IMR-90 (cell line): ENCODE measurements at regions not wholly inside any gene's neighbourhood (a gene's known extent, or its start where the extent isn't known, plus 50 kb on each side); places are given as distances from the start of the nearest gene placed in this dataset.
"Not testable (repeated sequence)": the region's sequence is repeated elsewhere in the genome, so short reads cannot be mapped to it uniquely, and the experiment has no call there.

Experiments
- ATAC-seq: fragments of 200-7000 bp; cut with Tn5 transposase; 2 replicates; pipeline ENCODE4 v1.9.1; 2020; ENCODE audit warnings: low read depth, mild to moderate bottlenecking, moderate library complexity
- BruUV-seq: library from RNA; stranded (reverse); fragments of 400-500 nt; replicated peaks from 2 replicates; lab custom pipeline; 2021; lab: Mats Ljungman, UMichigan
- CTCF ChIA-PET: fragments of 300-600 bp; formaldehyde crosslinking; extraction: SDS; loops from one replicate; lab custom pipeline; 2021; ENCODE audit warnings: antibody characterized with exemption; lab: Yijun Ruan, JAX
- POLR2A ChIA-PET: fragments of 300-600 bp; sonication (Branson Sonifier 250); formaldehyde crosslinking; loops from one replicate; lab custom pipeline; 2022; ENCODE audit warnings: antibody characterized with exemption; ENCODE audit not compliant: unreplicated experiment; lab: Charles Lee
- DNase-seq: peaks from one replicate; pipeline ENCODE4 v3.0.0; 2013
- H2AFZ ChIP-seq: replicated peaks from 2 replicates; pipeline ENCODE3; 2013; ENCODE audit warnings: low read length, mild to moderate bottlenecking; ENCODE audit not compliant: poor library complexity
- H2AK5ac ChIP-seq: 2 replicates; pipeline ENCODE4 v1.6.1; 2013; ENCODE audit warnings: low read depth, low read length, inconsistent platforms
- H2AK9ac ChIP-seq: replicated peaks from 2 replicates; pipeline ENCODE3; 2013; ENCODE audit warnings: mild to moderate bottlenecking, low read depth, low read length, moderate library complexity; ENCODE audit not compliant: poor library complexity
- H2BK120ac ChIP-seq: 2 replicates; pipeline ENCODE4 v1.6.1; 2013; ENCODE audit warnings: low read depth, low read length, inconsistent platforms
- H2BK15ac ChIP-seq: 3 replicates; pipeline ENCODE4 v1.6.1; 2013; ENCODE audit warnings: low read depth, low read length, inconsistent platforms
- H2BK20ac ChIP-seq: 2 replicates; pipeline ENCODE4 v1.6.1; 2013; ENCODE audit warnings: low read depth, mild to moderate bottlenecking, inconsistent platforms, low read length, moderate library complexity
- H2BK5ac ChIP-seq: 2 replicates; pipeline ENCODE4 v1.6.1; 2013; ENCODE audit warnings: mild to moderate bottlenecking, low read depth, low read length, inconsistent platforms; ENCODE audit not compliant: poor library complexity, severe bottlenecking
- H3K14ac ChIP-seq: replicated peaks from 2 replicates; pipeline ENCODE4 v1.6.1; 2013; ENCODE audit warnings: low read depth, low read length, inconsistent platforms
- H3K18ac ChIP-seq: 2 replicates; pipeline ENCODE4 v1.6.1; 2013; ENCODE audit warnings: low read depth, low read length, control low read depth
- H3K23ac ChIP-seq: 2 replicates; pipeline ENCODE4 v1.6.1; 2013; ENCODE audit warnings: low read depth, low read length, inconsistent platforms
- H3K27ac ChIP-seq: 2 replicates; pipeline ENCODE4 v1.5.1; 2013; ENCODE audit warnings: mild to moderate bottlenecking, control low read depth, low read length; ENCODE audit not compliant: insufficient read depth
- H3K27me3 ChIP-seq: 2 replicates; pipeline ENCODE4 v1.6.1; 2013; ENCODE audit warnings: low read length; ENCODE audit not compliant: control insufficient read depth, insufficient read depth
- H3K36me3 ChIP-seq: 2 replicates; pipeline ENCODE4 v1.6.1; 2013; ENCODE audit warnings: low read length, mixed read lengths; ENCODE audit not compliant: control insufficient read depth, insufficient read depth
- H3K4ac ChIP-seq: 2 replicates; pipeline ENCODE4 v1.6.1; 2013; ENCODE audit warnings: low read depth, low read length, inconsistent platforms
- H3K4me1 ChIP-seq: 2 replicates; pipeline ENCODE4 v1.6.1; 2013; ENCODE audit warnings: low read length, mixed read lengths; ENCODE audit not compliant: control insufficient read depth, insufficient read depth
- H3K4me2 ChIP-seq: 2 replicates; pipeline ENCODE4 v1.6.1; 2013; ENCODE audit warnings: low read depth, mild to moderate bottlenecking, control low read depth, low read length, moderate library complexity
- H3K4me3 ChIP-seq: 2 replicates; pipeline ENCODE4 v1.5.1; 2013; ENCODE audit warnings: low read depth, mild to moderate bottlenecking, control low read depth, low read length, moderate library complexity; ENCODE audit not compliant: insufficient read depth
- H3K56ac ChIP-seq: 2 replicates; pipeline ENCODE4 v1.6.1; 2013; ENCODE audit warnings: low read length, inconsistent platforms; ENCODE audit not compliant: insufficient read depth; ENCODE audit errors: extremely low read depth
- H3K79me1 ChIP-seq, 2 experiments: 2 replicates each; pipeline ENCODE4 v1.6.1; 2013; ENCODE audit warnings: low read length in 2 of 2, inconsistent platforms in 1 of 2, low read depth in 1 of 2
- H3K9ac ChIP-seq: 2 replicates; pipeline ENCODE4 v1.6.1; 2013; ENCODE audit warnings: low read depth, low read length, control low read depth
- H3K9me1 ChIP-seq: 2 replicates; pipeline ENCODE4 v1.6.1; 2013; ENCODE audit warnings: low read length, inconsistent platforms; ENCODE audit not compliant: insufficient read depth
- H3K9me3 ChIP-seq: 2 replicates; pipeline ENCODE4 v1.6.1; 2013; ENCODE audit warnings: low read length; ENCODE audit not compliant: control insufficient read depth, insufficient read depth
- H4K20me1 ChIP-seq: 2 replicates; pipeline ENCODE4 v1.6.1; 2013; ENCODE audit warnings: low read length, inconsistent platforms; ENCODE audit not compliant: insufficient read depth
- H4K5ac ChIP-seq: 2 replicates; pipeline ENCODE4 v1.6.1; 2013; ENCODE audit warnings: mild to moderate bottlenecking, low read depth, low read length, control low read depth
- H4K8ac ChIP-seq, 2 experiments: 2 replicates each; pipeline ENCODE4 v1.6.1; 2013; ENCODE audit warnings: low read depth in 2 of 2, low read length in 2 of 2, control low read depth in 1 of 2, inconsistent platforms in 1 of 2
- H4K91ac ChIP-seq: 2 replicates; pipeline ENCODE4 v1.6.1; 2013; ENCODE audit warnings: low read depth, low read length, inconsistent platforms; ENCODE audit not compliant: insufficient read depth
- WGBS, 2 experiments: methylation state at CpG; one replicate each; pipeline versions ENCODE4 v1.1.5 to v1.1.7; 2013; ENCODE audit warnings: missing lambda C conversion rate in 2 of 2; ENCODE audit not compliant: insufficient read length in 1 of 2; ENCODE audit errors: extremely low coverage in 2 of 2; 5-methylcytosine and 5-hydroxymethylcytosine counted together
- dilution Hi-C: fragments of 300-500 bp; cut with HindIII; formaldehyde crosslinking; loops from one replicate; pipeline ENCODE4 v1.14.3; 2018; ENCODE audit warnings: low sequenced_read_pairs; ENCODE audit not compliant: unreplicated experiment
- in situ Hi-C: fragments of 300-500 bp; cut with MboI; formaldehyde crosslinking; loops from 3 replicates; pipeline ENCODE4 v1.14.3; 2019; ENCODE audit warnings: low sequenced_read_pairs, inconsistent platforms, mixed read lengths
- intact Hi-C: fragments of 100-400 bp; cut with micrococcal nuclease; formaldehyde crosslinking; loops from 2 replicates; pipeline ENCODE4 v1.10.0; 2022

- in situ Hi-C loops, CTCF ChIA-PET, H4K91ac ChIP-seq: not testable (repeated sequence)
These were observed 117.4 kb upstream of the TBX3 start for GRCh38 chr12:114801381-114801780.

More at GRCh38 chr12:114801381-114801780, 117.4 kb upstream of the TBX3 start:
- H3K18ac ChIP-seq, H3K4ac ChIP-seq, dilution Hi-C loops, BruUV-seq, intact Hi-C loops, H2AFZ ChIP-seq, H3K9ac ChIP-seq, ATAC-seq, H3K4me1 ChIP-seq, H3K4me3 ChIP-seq, H3K9me3 ChIP-seq, H4K8ac ChIP-seq, H3K79me1 ChIP-seq, H3K23ac ChIP-seq, H3K4me2 ChIP-seq, H2BK15ac ChIP-seq, H2AK5ac ChIP-seq, H4K5ac ChIP-seq, H3K14ac ChIP-seq, POLR2A ChIA-PET, H3K56ac ChIP-seq, H2BK120ac ChIP-seq, H3K27me3 ChIP-seq, H4K20me1 ChIP-seq, H2BK5ac ChIP-seq, H3K27ac ChIP-seq, H2AK9ac ChIP-seq, H3K36me3 ChIP-seq, H3K9me1 ChIP-seq, DNase-seq: not testable (repeated sequence)
- 100% methylated on average over 1 of the region's 3 CpGs; no CpG with 5 or more reads in 1 of the 2 experiments for WGBS, 2 experiments
- H2BK20ac ChIP-seq: 0 out of 2 replicates have a peak overlapping the region, but pooled peaks have one; percentile 37
